DOHH2 (cell line): ENCODE measurements at regions not wholly inside any gene's neighbourhood (a gene's known extent, or its start where the extent isn't known, plus 50 kb on each side); places are given as distances from the start of the nearest gene placed in this dataset.

Experiments
- EZH2phosphoT487 ChIP-seq: fragments of 200-600 bp; sonication (generic); IDR thresholded peaks from 2 replicates; pipeline ENCODE4 v1.6.1; 2017; ENCODE audit warnings: borderline replicate concordance, mild to moderate bottlenecking, antibody characterized with exemption, low read length, moderate library complexity, mixed read lengths
- TF ChIP-seq, protein P1 (sequence below): fragments of 200-600 bp; sonication (generic); IDR thresholded peaks from one replicate; pipeline ENCODE4 v1.5.1; 2014; ENCODE audit warnings: antibody characterized with exemption, mild to moderate bottlenecking, low read depth, low read length; ENCODE audit not compliant: poor library complexity, severe bottlenecking

DNA sequence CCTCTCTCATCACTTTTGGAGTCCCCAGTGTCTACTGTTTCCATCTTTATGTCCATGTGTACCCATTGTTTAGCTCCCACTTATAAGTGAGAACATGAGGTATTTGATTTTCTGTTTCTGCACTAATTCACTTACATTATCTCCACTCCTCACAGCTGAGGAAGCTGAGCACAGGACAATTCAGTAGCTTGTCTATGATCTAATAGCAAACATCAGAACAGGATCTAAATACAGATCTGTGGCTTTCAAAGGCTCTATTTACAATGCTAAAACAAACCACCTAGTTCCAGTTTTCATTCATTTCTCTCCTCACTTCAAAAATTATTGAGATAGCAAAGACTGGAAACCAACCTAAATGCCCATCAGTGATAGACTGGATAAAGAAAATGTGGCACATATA, 52.0 kb upstream of the DDX18 start:
- TF ChIP-seq, protein P1, sequence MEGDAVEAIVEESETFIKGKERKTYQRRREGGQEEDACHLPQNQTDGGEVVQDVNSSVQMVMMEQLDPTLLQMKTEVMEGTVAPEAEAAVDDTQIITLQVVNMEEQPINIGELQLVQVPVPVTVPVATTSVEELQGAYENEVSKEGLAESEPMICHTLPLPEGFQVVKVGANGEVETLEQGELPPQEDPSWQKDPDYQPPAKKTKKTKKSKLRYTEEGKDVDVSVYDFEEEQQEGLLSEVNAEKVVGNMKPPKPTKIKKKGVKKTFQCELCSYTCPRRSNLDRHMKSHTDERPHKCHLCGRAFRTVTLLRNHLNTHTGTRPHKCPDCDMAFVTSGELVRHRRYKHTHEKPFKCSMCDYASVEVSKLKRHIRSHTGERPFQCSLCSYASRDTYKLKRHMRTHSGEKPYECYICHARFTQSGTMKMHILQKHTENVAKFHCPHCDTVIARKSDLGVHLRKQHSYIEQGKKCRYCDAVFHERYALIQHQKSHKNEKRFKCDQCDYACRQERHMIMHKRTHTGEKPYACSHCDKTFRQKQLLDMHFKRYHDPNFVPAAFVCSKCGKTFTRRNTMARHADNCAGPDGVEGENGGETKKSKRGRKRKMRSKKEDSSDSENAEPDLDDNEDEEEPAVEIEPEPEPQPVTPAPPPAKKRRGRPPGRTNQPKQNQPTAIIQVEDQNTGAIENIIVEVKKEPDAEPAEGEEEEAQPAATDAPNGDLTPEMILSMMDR: no peak
- TF ChIP-seq EZH2phosphoT487: no peak
